Body of pancreas (tissue), 4 donors: ENCODE measurements at regions not wholly inside any gene's neighbourhood (a gene's known extent, or its start where the extent isn't known, plus 50 kb on each side); places are given as distances from the start of the nearest gene placed in this dataset.

Experiments used
- ATAC-seq: fragments of 150-250 bp; one replicate; pipeline ENCODE4 v1.9.1; 2016
- DNase-seq, 4 donors: peaks; one replicate each; pipeline ENCODE4 v3.0.0-alpha.2; 2019
- H3K27ac ChIP-seq, 4 donors: fragments of 200-600 bp; sonication (generic); 1 replicate in 3 of 4; 2 replicates in 1 of 4; pipeline versions ENCODE4 v1.5.1 to v1.6.1; 2016 to 2019; ENCODE audit warnings: mild to moderate bottlenecking in 1 of 4, mixed read lengths in 1 of 4, moderate library complexity in 1 of 4
- H3K27me3 ChIP-seq, 2 donors: fragments of 200-600 bp; sonication (generic); one replicate each; pipeline ENCODE4 v1.6.0; 2016; ENCODE audit warnings: mild to moderate bottlenecking in 1 of 2
- H3K36me3 ChIP-seq, 2 donors: fragments of 200-600 bp; sonication (generic); replicated peaks in 1 of 2; 2 replicates each; pipeline ENCODE4 v1.5.1; 2016; ENCODE audit warnings: low read depth in 2 of 2; ENCODE audit not compliant: insufficient read depth in 1 of 2
- H3K4me1 ChIP-seq: fragments of 200-600 bp; sonication (generic); one replicate; pipeline ENCODE4 v1.6.0; 2016
- H3K4me3 ChIP-seq, 2 donors: fragments of 200-600 bp; sonication (generic); 1 replicate in 1 of 2; 2 replicates in 1 of 2; pipeline ENCODE4 v1.5.1; 2016 to 2019
- H3K9me3 ChIP-seq, 3 donors: fragments of 200-600 bp; sonication (generic); 1 replicate in 2 of 3; 2 replicates in 1 of 3; pipeline ENCODE4 v1.5.1; 2016
- POLR2A ChIP-seq, 3 donors: fragments of 450-650 bp; IDR thresholded peaks; one replicate each; pipeline ENCODE4 v1.6.1; 2016; ENCODE audit warnings: antibody characterized with exemption in 3 of 3, mild to moderate bottlenecking in 2 of 3
- WGBS, 2 donors: methylation state at CpG; one replicate each; pipeline ENCODE4 v1.1.5; 2017; 5-methylcytosine and 5-hydroxymethylcytosine counted together
- intact Hi-C: fragments of 100-400 bp; cut with DNase I; formaldehyde crosslinking; loops from one replicate; pipeline ENCODE4 v1.15.1; 2023
- TF ChIP-seq, protein P1 (sequence below), 7 experiments: fragments of 450-650 bp in 4 of 7; fragments of 200-600 bp in 3 of 7; sonication (generic) in 3 of 7; IDR thresholded peaks; one replicate each; pipeline ENCODE4 v1.5.1; 2016 to 2019; ENCODE audit warnings: antibody characterized with exemption in 7 of 7

DNA sequence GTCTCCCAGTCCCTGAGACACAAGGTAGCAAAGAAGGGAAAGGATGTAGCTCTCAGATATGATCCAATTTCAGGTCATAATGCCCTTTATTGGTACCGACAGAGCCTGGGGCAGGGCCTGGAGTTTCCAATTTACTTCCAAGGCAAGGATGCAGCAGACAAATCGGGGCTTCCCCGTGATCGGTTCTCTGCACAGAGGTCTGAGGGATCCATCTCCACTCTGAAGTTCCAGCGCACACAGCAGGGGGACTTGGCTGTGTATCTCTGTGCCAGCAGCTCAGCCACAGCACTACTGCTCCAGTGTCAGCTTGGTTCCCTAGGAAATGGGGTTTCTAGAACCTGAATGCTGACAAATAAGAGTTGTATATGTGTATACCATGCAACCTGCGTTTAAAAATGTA is 74.6 kb upstream of the PRSS58 start:
- WGBS, 2 donors = 90% methylated on average over 5 to 6 of the region's 6 CpGs
- Histone ChIP-seq H3K36me3 (no peaks in the 10 kb centered on the region), H3K4me1 (no peaks in the 10 kb centered on the region), H3K4me3 (no peak overlapping the region), H3K27ac (no peak overlapping the region), H3K27me3 (no peaks in the 10 kb centered on the region), H3K9me3 (no peaks in the 10 kb centered on the region)
- ATAC-seq (no peak), DNase-seq (no peak)
- intact Hi-C loops = no loop called here
- TF ChIP-seq POLR2A (IDR thresholded peaks at IDR 0.05) = no peak
- TF ChIP-seq, protein P1, sequence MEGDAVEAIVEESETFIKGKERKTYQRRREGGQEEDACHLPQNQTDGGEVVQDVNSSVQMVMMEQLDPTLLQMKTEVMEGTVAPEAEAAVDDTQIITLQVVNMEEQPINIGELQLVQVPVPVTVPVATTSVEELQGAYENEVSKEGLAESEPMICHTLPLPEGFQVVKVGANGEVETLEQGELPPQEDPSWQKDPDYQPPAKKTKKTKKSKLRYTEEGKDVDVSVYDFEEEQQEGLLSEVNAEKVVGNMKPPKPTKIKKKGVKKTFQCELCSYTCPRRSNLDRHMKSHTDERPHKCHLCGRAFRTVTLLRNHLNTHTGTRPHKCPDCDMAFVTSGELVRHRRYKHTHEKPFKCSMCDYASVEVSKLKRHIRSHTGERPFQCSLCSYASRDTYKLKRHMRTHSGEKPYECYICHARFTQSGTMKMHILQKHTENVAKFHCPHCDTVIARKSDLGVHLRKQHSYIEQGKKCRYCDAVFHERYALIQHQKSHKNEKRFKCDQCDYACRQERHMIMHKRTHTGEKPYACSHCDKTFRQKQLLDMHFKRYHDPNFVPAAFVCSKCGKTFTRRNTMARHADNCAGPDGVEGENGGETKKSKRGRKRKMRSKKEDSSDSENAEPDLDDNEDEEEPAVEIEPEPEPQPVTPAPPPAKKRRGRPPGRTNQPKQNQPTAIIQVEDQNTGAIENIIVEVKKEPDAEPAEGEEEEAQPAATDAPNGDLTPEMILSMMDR (IDR thresholded peaks at IDR 0.05) = no peak

DNA sequence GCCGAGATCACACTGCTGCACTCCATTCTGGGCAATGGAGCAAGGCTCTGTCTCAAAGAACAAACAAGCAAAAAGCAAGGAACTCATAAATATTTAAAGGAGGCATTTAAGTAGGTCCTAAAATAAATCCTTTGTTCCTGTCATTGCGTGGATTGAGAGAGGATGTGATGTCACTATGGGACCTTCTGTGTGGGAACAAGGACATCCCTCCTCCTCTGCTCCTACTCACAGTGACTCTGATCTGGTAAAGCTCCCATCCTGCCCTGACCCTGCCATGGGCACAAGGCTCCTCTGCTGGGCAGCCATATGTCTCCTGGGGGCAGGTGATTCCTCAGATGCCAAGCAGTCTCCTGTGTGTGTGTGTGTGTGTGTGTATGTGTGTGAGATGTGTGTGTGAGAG is 74.1 kb upstream of the PRSS58 start:
- H3K4me1 ChIP-seq = no peaks in the 10 kb centered on the region
- no peak overlapping the region for H3K27ac ChIP-seq
- H3K36me3 ChIP-seq = no peaks in the 10 kb centered on the region
- intact Hi-C loops = no loop called here
- TF ChIP-seq, protein P1 (IDR thresholded peaks at IDR 0.05) = no peak
- no peak for TF ChIP-seq POLR2A (IDR thresholded peaks at IDR 0.05)
- H3K4me3 ChIP-seq = no peak overlapping the region
- DNase-seq (no peak), ATAC-seq (no peak)
- H3K27me3 ChIP-seq = no peaks in the 10 kb centered on the region
- no peaks in the 10 kb centered on the region for H3K9me3 ChIP-seq
- WGBS, 2 donors = 90 to 94% methylated on average over 2 of the region's 2 CpGs

DNA sequence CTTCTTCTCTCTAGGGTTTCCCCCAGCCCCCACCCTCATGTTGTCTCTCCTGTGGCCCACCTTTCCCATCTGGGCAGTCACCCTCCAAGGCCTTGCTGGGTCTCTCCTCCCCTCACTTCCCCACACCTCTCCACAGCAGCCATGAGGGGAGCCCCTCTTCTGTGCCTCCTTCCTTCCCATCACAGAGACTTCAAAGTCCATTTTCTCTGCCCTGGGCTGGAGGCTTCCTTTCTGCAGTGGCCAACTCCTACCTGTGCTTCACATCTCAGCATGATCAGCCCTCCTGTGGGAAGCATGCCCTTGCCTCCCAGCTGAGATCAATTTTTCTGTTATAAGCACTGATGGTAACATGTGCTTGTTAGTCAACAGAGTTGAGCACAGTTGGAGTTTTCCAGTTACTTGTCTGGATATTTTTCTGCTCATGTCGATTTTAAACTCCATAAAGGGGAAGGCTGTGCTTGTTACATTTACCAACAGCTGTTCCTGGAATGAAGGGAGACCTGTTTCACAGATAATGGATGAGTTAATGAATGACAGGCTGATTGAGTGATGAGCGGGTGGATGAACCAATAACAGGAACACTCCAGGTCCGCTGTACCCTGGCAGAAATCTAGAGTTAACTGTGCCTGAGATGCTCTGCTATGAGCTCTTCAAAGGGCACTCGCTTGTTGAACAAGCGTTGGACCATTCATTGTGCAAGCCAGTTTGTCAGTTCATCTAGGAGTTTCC is 71.4 kb upstream of the PRSS58 start:
- Histone ChIP-seq H3K36me3 (no peaks in the 10 kb centered on the region), H3K9me3 (no peaks in the 10 kb centered on the region), H3K4me1 (peaks cover 4% of the 10 kb centered on the region), H3K27me3 (no peaks in the 10 kb centered on the region), H3K27ac (no peak overlapping the region), H3K4me3 (no peak overlapping the region)
- intact Hi-C loops = no loop called here
- TF ChIP-seq POLR2A (IDR thresholded peaks at IDR 0.05) = no peak
- 75 to 80% methylated on average over 5 of the region's 5 CpGs for WGBS, 2 donors
- DNase-seq = no peak
- ATAC-seq = no peak

DNA sequence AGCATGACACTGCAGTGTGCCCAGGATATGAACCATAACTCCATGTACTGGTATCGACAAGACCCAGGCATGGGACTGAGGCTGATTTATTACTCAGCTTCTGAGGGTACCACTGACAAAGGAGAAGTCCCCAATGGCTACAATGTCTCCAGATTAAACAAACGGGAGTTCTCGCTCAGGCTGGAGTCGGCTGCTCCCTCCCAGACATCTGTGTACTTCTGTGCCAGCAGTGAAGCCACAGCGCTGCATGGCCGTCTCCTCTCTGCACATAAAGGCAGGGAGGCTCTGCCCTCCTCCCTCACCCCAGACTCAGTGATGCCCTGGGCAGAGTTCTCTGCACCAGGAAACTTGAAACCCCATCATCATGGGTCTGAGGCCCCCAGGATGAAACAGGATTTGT is 70.7 kb upstream of the PRSS58 start:
- Histone ChIP-seq H3K4me1 (peaks cover 4% of the 10 kb centered on the region), H3K9me3 (no peaks in the 10 kb centered on the region), H3K36me3 (no peaks in the 10 kb centered on the region), H3K27me3 (no peaks in the 10 kb centered on the region), H3K27ac (no peak overlapping the region), H3K4me3 (no peak overlapping the region)
- DNase-seq (no peak), ATAC-seq (no peak)
- WGBS, 2 donors = 81 to 90% methylated on average over 6 of the region's 6 CpGs
- TF ChIP-seq POLR2A (IDR thresholded peaks at IDR 0.05) = no peak
- TF ChIP-seq, protein P1 (IDR thresholded peaks at IDR 0.05) = no peak
- intact Hi-C loops = no loop called here

DNA sequence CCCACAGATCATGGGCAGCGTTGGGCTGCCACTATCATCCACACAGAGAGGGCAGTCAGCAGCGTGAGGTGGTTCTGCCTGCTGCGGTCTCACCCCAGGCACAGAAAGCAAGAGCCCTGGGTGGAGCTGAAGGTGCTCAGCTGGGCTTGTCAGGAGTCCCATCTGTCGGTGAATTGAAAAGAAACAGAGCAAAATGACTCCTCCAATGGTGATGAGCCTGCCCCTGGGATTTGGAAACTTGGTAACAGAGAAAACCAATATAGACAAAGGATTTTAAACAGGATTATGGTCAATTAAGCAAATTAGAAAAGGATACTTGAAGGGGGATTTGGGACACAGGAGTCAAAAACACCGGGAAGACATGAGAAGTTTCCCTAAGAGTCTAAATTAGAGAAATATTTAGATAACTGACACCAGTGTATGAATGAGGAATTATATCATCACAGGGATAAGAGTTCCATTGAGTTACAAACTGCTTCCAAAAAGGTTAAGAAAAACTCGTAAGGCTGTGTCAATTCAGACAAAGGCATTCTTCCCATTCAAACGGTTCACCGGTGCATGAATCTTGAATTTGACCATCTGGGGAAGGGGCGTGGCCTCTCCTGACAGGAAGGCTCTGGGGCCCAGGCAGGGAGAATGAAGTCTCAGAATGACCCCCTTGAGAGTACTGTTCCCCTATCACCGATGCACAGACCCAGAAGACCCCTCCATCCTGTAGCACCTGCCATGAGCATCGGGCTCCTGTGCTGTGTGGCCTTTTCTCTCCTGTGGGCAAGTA is 70.0 kb upstream of the PRSS58 start:
- Histone ChIP-seq H3K36me3 (no peaks in the 10 kb centered on the region), H3K4me3 (no peak overlapping the region), H3K9me3 (no peaks in the 10 kb centered on the region), H3K27me3 (no peaks in the 10 kb centered on the region), H3K27ac (no peak overlapping the region), H3K4me1 (peaks cover 4% of the 10 kb centered on the region)
- WGBS, 2 donors = 74 to 81% methylated on average over 11 of the region's 11 CpGs
- DNase-seq (no peak), ATAC-seq (no peak)
- TF ChIP-seq POLR2A (IDR thresholded peaks at IDR 0.05) = no peak
- TF ChIP-seq, protein P1 (IDR thresholded peaks at IDR 0.05) = no peak
- intact Hi-C loops = no loop called here
